ENCODE measurements at regions not wholly inside any gene's neighbourhood (a gene's known extent, or its start where the extent isn't known, plus 50 kb on each side); places are given as distances from the start of the nearest gene placed in this dataset.

GRCh38 chr5:35436400-35437057 lies 181.1 kb upstream of the SPEF2 start:
- Histone ChIP-seq H4K20me1 (ENCODE audit: insufficient read depth) (no peaks in the 10 kb centered on the region), H3K4me2 (no peak overlapping the region), H3K27ac (no peak overlapping the region), H3K79me2 (ENCODE audit: insufficient read depth, low read depth) (no peaks in the 10 kb centered on the region), H2AFZ (ENCODE audit: low read depth) (no peak overlapping the region), H3K4me3 (IDR thresholded peaks at IDR 0.05; ENCODE audit: insufficient read depth, low read depth, low read length) (no peak overlapping the region), H3K9ac (no peak overlapping the region), H3K27me3 (ENCODE audit: insufficient read depth, low read depth) (no peaks in the 10 kb centered on the region), H3K36me3 (ENCODE audit: insufficient read depth) (no peaks in the 10 kb centered on the region), H3K4me1 (ENCODE audit: low read depth, poor library complexity, severe bottlenecking) (no peaks in the 10 kb centered on the region)
- TF ChIP-seq, protein P1, sequence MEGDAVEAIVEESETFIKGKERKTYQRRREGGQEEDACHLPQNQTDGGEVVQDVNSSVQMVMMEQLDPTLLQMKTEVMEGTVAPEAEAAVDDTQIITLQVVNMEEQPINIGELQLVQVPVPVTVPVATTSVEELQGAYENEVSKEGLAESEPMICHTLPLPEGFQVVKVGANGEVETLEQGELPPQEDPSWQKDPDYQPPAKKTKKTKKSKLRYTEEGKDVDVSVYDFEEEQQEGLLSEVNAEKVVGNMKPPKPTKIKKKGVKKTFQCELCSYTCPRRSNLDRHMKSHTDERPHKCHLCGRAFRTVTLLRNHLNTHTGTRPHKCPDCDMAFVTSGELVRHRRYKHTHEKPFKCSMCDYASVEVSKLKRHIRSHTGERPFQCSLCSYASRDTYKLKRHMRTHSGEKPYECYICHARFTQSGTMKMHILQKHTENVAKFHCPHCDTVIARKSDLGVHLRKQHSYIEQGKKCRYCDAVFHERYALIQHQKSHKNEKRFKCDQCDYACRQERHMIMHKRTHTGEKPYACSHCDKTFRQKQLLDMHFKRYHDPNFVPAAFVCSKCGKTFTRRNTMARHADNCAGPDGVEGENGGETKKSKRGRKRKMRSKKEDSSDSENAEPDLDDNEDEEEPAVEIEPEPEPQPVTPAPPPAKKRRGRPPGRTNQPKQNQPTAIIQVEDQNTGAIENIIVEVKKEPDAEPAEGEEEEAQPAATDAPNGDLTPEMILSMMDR (conservative IDR thresholded peaks at IDR 0.05; ENCODE audit: low read depth, low read length): peak; percentile 68

DNA sequence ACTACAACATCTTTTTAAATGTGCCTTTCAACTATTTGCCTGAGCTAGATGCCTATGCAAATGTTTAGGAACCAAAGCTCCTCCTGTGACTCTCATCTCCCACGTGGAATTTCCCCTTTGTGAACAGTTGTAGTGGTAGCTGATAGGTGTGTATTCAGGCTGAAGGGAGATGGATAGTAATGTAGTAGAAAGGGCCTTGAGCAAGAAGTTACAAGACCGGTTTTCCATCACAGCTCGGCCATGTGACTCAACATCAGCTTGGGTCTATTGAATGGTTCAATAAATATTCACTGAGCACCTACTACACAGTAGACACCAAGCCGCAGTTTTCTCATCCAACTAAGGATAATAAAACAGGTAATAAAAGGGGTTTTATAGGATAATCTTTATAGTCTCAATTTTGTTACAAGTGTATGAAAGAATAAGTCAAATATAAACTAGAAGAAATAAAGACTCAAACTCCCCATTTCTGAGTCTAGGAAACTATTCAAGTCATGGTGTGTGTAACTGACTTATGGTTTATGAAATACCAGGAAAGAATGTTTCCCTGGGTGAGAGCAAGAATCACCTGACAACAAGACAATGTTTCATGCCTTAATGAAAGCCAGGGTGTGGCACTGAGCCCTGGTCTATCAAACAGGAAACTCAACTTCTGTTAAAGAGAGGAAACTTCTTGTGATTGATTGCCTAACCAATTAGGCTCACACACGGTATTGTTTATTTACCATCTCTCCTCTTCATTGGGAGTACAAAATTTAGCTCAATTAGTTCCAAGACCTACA lies 187.1 kb upstream of the SPEF2 start:
- Histone ChIP-seq H3K79me2 (ENCODE audit: insufficient read depth, low read depth) (no peaks in the 10 kb centered on the region), H3K4me1 (ENCODE audit: low read depth, poor library complexity, severe bottlenecking) (no peaks in the 10 kb centered on the region), H3K9ac (no peak overlapping the region), H3K4me2 (no peak overlapping the region), H3K27me3 (ENCODE audit: insufficient read depth, low read depth) (no peaks in the 10 kb centered on the region), H2AFZ (ENCODE audit: low read depth) (no peak overlapping the region), H3K36me3 (ENCODE audit: insufficient read depth) (no peaks in the 10 kb centered on the region), H3K27ac (no peak overlapping the region), H3K4me3 (IDR thresholded peaks at IDR 0.05; ENCODE audit: insufficient read depth, low read depth, low read length) (no peak overlapping the region), H4K20me1 (ENCODE audit: insufficient read depth) (no peaks in the 10 kb centered on the region)
- TF ChIP-seq, protein P1 (conservative IDR thresholded peaks at IDR 0.05; ENCODE audit: low read depth, low read length): no peak

DNA sequence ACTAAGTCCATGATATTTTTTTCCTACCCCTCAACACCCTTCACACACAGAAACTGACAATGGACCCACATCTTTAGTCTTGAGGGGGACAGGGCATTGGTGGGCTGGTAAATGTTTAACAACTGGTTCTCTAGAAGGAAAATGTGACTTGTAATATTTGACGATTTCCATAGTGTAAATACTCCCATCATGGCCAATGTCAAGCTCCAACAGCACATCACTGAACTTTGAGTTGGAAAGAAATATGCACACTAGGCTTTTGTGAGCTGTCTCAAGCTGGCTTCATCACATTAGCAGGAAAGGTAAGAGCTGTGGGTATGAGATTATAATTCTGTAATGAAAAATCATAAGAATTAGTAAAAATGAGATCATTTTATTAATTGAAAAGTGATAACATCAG lies 189.9 kb upstream of the PRLR start:
- H3K4me1 ChIP-seq (ENCODE audit: low read depth, poor library complexity, severe bottlenecking): no peaks in the 10 kb centered on the region
- H3K4me2 ChIP-seq: no peak overlapping the region
- H3K4me3 ChIP-seq (IDR thresholded peaks at IDR 0.05; ENCODE audit: insufficient read depth, low read depth, low read length): no peak overlapping the region
- no peaks in the 10 kb centered on the region for H3K36me3 ChIP-seq (ENCODE audit: insufficient read depth)
- TF ChIP-seq, protein P1 (conservative IDR thresholded peaks at IDR 0.05; ENCODE audit: low read depth, low read length): no peak
- H4K20me1 ChIP-seq (ENCODE audit: insufficient read depth): no peaks in the 10 kb centered on the region
- no peaks in the 10 kb centered on the region for H3K79me2 ChIP-seq (ENCODE audit: insufficient read depth, low read depth)
- no peaks in the 10 kb centered on the region for H3K27me3 ChIP-seq (ENCODE audit: insufficient read depth, low read depth)
- H2AFZ ChIP-seq (ENCODE audit: low read depth): no peak overlapping the region
- no peak overlapping the region for H3K9ac ChIP-seq
- no peak overlapping the region for H3K27ac ChIP-seq

DNA sequence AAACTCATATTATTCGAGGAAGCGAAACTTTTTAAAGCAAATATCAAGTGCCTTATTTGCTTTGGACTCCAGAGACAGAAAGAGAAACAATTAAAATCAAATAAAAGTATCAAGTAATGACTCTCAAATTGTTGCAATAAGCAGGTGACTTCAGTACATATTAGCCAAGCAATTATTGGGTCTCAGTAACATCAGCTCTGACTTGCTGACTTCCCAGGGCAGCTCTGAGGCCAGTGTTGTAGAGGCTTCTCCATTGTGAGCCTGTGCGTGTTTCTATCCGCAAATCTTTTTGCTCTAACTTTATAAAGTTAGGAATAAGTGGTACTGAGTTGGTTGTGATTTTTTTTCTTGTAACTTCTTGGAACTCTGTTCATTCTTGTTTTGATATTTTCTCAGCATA lies 186.8 kb upstream of the PRLR start:
- TF ChIP-seq, protein P1 (conservative IDR thresholded peaks at IDR 0.05; ENCODE audit: low read depth, low read length): no peak
- H4K20me1 ChIP-seq (ENCODE audit: insufficient read depth): no peaks in the 10 kb centered on the region
- no peak overlapping the region for H3K27ac ChIP-seq
- H3K4me3 ChIP-seq (IDR thresholded peaks at IDR 0.05; ENCODE audit: insufficient read depth, low read depth, low read length): no peak overlapping the region
- no peak overlapping the region for H2AFZ ChIP-seq (ENCODE audit: low read depth)
- no peaks in the 10 kb centered on the region for H3K79me2 ChIP-seq (ENCODE audit: insufficient read depth, low read depth)
- H3K9ac ChIP-seq: no peak overlapping the region
- H3K27me3 ChIP-seq (ENCODE audit: insufficient read depth, low read depth): no peaks in the 10 kb centered on the region
- no peaks in the 10 kb centered on the region for H3K4me1 ChIP-seq (ENCODE audit: low read depth, poor library complexity, severe bottlenecking)
- no peak overlapping the region for H3K4me2 ChIP-seq
- no peaks in the 10 kb centered on the region for H3K36me3 ChIP-seq (ENCODE audit: insufficient read depth)

Data from KMS-11 (cell line).